HCT116 (cell line): ENCODE measurements at regions not wholly inside any gene's neighbourhood (a gene's known extent, or its start where the extent isn't known, plus 50 kb on each side); places are given as distances from the start of the nearest gene placed in this dataset.
"Not testable (repeated sequence)": the region's sequence is repeated elsewhere in the genome, so short reads cannot be mapped to it uniquely, and the experiment has no call there.

ENCODE experiments used
- ATAC-seq: fragments of 200-7000 bp; cut with Tn5 transposase; 2 replicates; pipeline ENCODE4 v1.9.1; 2020; ENCODE audit warnings: mild to moderate bottlenecking, moderate library complexity
- BruUV-seq: library from RNA; stranded (reverse); fragments of 400-500 nt; replicated peaks from 2 replicates; lab custom pipeline; 2021; lab: Mats Ljungman, UMichigan
- CTCF ChIA-PET: fragments of 300-600 bp; sonication (Branson Sonifier 250); formaldehyde crosslinking; loops from one replicate; lab custom pipeline; 2021; ENCODE audit warnings: antibody characterized with exemption; lab: Charles Lee
- POLR2A ChIA-PET: fragments of 300-600, 350-600 bp; sonication (Branson Sonifier 250); formaldehyde crosslinking; loops from one replicate; lab custom pipeline; 2021; ENCODE audit warnings: antibody characterized with exemption; lab: Charles Lee
- RAD21 ChIA-PET, 2 experiments: fragments of 300-600 bp; sonication (Branson Sonifier 250); formaldehyde crosslinking; loops; one replicate each; lab custom pipeline; 2023; ENCODE audit warnings: low total read pairs in 2 of 2; ENCODE audit not compliant: uncharacterized antibody in 2 of 2, unreplicated experiment in 2 of 2, low non-redundant PET in 1 of 2; lab: Charles Lee
- DNase-seq: peaks from one replicate; pipeline ENCODE4 v3.0.0-alpha.2; 2010; ENCODE audit warnings: low read depth, low spot score
- H2AFZ ChIP-seq: fragments of 200-600 bp; shearing (Covaris generic), sonication (generic); 2 replicates; pipeline ENCODE4 v1.6.1; 2017; ENCODE audit warnings: low read depth, mixed run types, mixed read lengths, antibody characterized with exemption, low read length; ENCODE audit not compliant: poor library complexity, severe bottlenecking
- H3K27ac ChIP-seq: 2 replicates; pipeline ENCODE4 v1.5.1; 2012; ENCODE audit warnings: low read depth, low read length
- H3K27me3 ChIP-seq: fragments of 200-600 bp; sonication (generic); 2 replicates; pipeline ENCODE4 v1.6.1; 2016; ENCODE audit warnings: mixed run types, low read length, mixed read lengths; ENCODE audit not compliant: insufficient read depth
- H3K36me3 ChIP-seq, 2 experiments: fragments of 200-500 bp in 1 of 2; fragments of 200-600 bp in 1 of 2; sonication (Bioruptor generic) in 1 of 2; sonication (generic) in 1 of 2; 2 replicates each; pipeline versions ENCODE4 v1.5.1 to v1.6.1; 2014 to 2016; ENCODE audit warnings: low read length in 2 of 2, inconsistent platforms in 1 of 2, mixed read lengths in 1 of 2, mixed run types in 1 of 2; ENCODE audit not compliant: insufficient read depth in 2 of 2, control insufficient read depth in 1 of 2
- H3K4me1 ChIP-seq, 2 experiments: fragments of 200-600 bp in 1 of 2; sonication (generic) in 1 of 2; 2 replicates each; pipeline versions ENCODE4 v1.5.1 to v1.6.1; 2012 to 2017; ENCODE audit warnings: low read length in 2 of 2, inconsistent platforms in 1 of 2, mild to moderate bottlenecking in 1 of 2, mixed read lengths in 1 of 2, mixed run types in 1 of 2, moderate library complexity in 1 of 2; ENCODE audit not compliant: insufficient read depth in 2 of 2, control insufficient read depth in 1 of 2
- H3K4me2 ChIP-seq: fragments of 200-600 bp; sonication (generic); 2 replicates; pipeline ENCODE4 v1.6.1; 2017; ENCODE audit warnings: mixed run types, low read length, mixed read lengths
- H3K4me3 ChIP-seq, 2 experiments: fragments of 200-600 bp in 1 of 2; sonication (generic) in 1 of 2; replicated peaks in 1 of 2; 2 replicates each; pipeline ENCODE4 v1.5.1; 2011 to 2016; ENCODE audit warnings: low read length in 2 of 2, control low read depth in 1 of 2, low read depth in 1 of 2, mild to moderate bottlenecking in 1 of 2, mixed read lengths in 1 of 2, mixed run types in 1 of 2
- H3K79me2 ChIP-seq: fragments of 200-600 bp; sonication (generic); 2 replicates; pipeline ENCODE4 v1.6.1; 2017; ENCODE audit warnings: mild to moderate bottlenecking, mixed run types, low read length, moderate library complexity, mixed read lengths; ENCODE audit not compliant: insufficient read depth
- H3K9ac ChIP-seq: fragments of 200-600 bp; sonication (generic); 2 replicates; pipeline ENCODE4 v1.6.1; 2016; ENCODE audit warnings: low read length, mixed read lengths
- H3K9me2 ChIP-seq: fragments of 200-600 bp; sonication (generic), shearing (Covaris generic); 2 replicates; pipeline ENCODE4 v1.6.1; 2017; ENCODE audit warnings: mixed run types, mild to moderate bottlenecking, moderate library complexity; ENCODE audit not compliant: insufficient read depth
- H3K9me3 ChIP-seq, 2 experiments: fragments of 200-500 bp in 1 of 2; fragments of 200-600 bp in 1 of 2; sonication (Bioruptor generic) in 1 of 2; sonication (generic) in 1 of 2; 2 replicates each; pipeline ENCODE4 v1.6.1; 2014 to 2017; ENCODE audit warnings: low read length in 2 of 2, mixed read lengths in 2 of 2, inconsistent platforms in 1 of 2, low read depth in 1 of 2, mild to moderate bottlenecking in 1 of 2, mixed run types in 1 of 2, moderate library complexity in 1 of 2; ENCODE audit not compliant: control insufficient read depth in 1 of 2, insufficient read depth in 1 of 2
- H4K20me1 ChIP-seq: fragments of 200-600 bp; sonication (generic), shearing (Covaris generic); 2 replicates; pipeline ENCODE4 v1.6.1; 2017; ENCODE audit warnings: mixed run types, mild to moderate bottlenecking, moderate library complexity; ENCODE audit not compliant: insufficient read depth
- ELF1 ChIP-seq: IDR thresholded peaks from 2 replicates; pipeline ENCODE4 v1.6.1; 2012; ENCODE audit warnings: low read depth, borderline replicate concordance
- EZH2phosphoT487 ChIP-seq: fragments of 200-600 bp; IDR thresholded peaks from 2 replicates; pipeline ENCODE4 v1.6.1; 2018; ENCODE audit warnings: antibody characterized with exemption, borderline replicate concordance
- JUND ChIP-seq: IDR thresholded peaks from 2 replicates; pipeline ENCODE4 v1.6.1; 2012
- POLR2A ChIP-seq: IDR thresholded peaks from 2 replicates; pipeline ENCODE4 v1.7.0; 2011; ENCODE audit warnings: borderline replicate concordance; ENCODE audit not compliant: insufficient read depth, insufficient read length; ENCODE audit errors: extremely low read depth
- RAD21 ChIP-seq: IDR thresholded peaks from 2 replicates; pipeline ENCODE4 v1.6.1; 2012; ENCODE audit warnings: low read depth, mild to moderate bottlenecking
- SP1 ChIP-seq: IDR thresholded peaks from 2 replicates; pipeline ENCODE4 v1.6.1; 2012; ENCODE audit warnings: low read depth
- TCF7L2 ChIP-seq: IDR thresholded peaks from 2 replicates; pipeline ENCODE4 v1.7.0; 2011; ENCODE audit warnings: borderline replicate concordance, inconsistent platforms; ENCODE audit not compliant: insufficient read depth, insufficient read length; ENCODE audit errors: extremely low read depth
- ZNF274 ChIP-seq: fragments of 200-500 bp; sonication (Bioruptor generic); IDR thresholded peaks from 2 replicates; pipeline ENCODE4 v1.6.1; 2014; ENCODE audit warnings: mild to moderate bottlenecking, low read depth, low read length, inconsistent platforms
- intact Hi-C: fragments of 100-400 bp; cut with micrococcal nuclease; formaldehyde crosslinking; loops from 2 replicates; pipeline ENCODE4 v1.10.0; 2022
- TF ChIP-seq, protein P1 (sequence below): IDR thresholded peaks from 2 replicates; pipeline ENCODE4 v1.6.1; 2012
- TF ChIP-seq, protein P2 (sequence below): IDR thresholded peaks from 2 replicates; pipeline ENCODE4 v1.6.1; 2012
- TF ChIP-seq, protein P3 (sequence below): IDR thresholded peaks from 2 replicates; pipeline ENCODE4 v1.6.1; 2012; ENCODE audit warnings: low read depth

DNA sequence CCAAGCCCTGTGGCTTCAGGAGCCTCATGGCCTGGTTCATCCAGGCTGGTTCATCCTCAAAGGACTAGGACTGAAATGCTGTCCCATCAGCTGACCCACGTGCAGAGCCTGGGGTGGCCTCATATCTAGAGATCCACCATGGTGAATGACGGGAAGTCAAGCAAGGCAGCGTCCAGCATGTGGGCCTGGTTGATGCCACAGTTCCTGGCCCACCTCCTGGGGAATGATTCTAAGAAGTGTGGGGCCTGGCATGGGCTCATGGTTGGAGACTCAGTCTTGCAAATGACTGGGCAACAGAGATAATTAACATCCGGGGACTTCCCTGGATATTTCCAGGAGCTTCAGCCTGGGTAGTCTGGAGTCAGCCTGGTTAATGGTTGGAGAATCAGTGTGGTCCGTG, 302.4 kb upstream of the SFSWAP start (continued):
- no peak for TF ChIP-seq EZH2phosphoT487

DNA sequence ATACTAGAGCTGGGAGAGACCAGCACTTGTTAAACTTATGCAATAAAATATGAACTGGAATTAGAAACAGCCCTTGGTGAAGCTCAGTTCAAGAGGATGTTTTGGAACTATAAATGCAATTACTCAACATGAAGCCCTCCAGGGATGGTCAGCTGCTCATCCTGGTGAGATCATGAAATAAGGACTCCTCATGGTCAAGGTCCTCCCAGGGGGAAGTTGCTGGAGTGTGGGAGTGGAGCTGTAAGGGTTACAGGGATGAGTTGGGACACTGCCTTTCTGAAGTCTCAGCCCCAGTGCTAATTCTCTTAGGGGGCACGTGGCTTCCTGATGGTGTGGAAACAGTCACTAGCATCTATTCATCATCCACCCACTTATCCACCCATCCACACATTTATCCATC, 301.7 kb upstream of the SFSWAP start:
- Histone ChIP-seq H3K4me1 (no peaks in the 10 kb centered on the region), H3K9me2 (no peaks in the 10 kb centered on the region), H4K20me1 (no peaks in the 10 kb centered on the region), H3K9me3 (no peaks in the 10 kb centered on the region), H3K4me2 (no peak overlapping the region), H3K9ac (no peak overlapping the region), H3K79me2 (no peaks in the 10 kb centered on the region), H3K27me3 (peaks cover 34% of the 10 kb centered on the region), H3K4me3 (no peak overlapping the region), H3K36me3 (no peaks in the 10 kb centered on the region), H2AFZ (no peak overlapping the region), H3K27ac (no peak overlapping the region)
- intact Hi-C loops: no loop called here
- BruUV-seq: no TSS peak
- CTCF ChIA-PET: no interaction called here
- no peak for ATAC-seq
- TF ChIP-seq ZNF274 (no peak), RAD21 (no peak), TCF7L2 (no peak), POLR2A (no peak), JUND (no peak), SP1 (no peak), ELF1 (no peak)
- TF ChIP-seq, protein P1, sequence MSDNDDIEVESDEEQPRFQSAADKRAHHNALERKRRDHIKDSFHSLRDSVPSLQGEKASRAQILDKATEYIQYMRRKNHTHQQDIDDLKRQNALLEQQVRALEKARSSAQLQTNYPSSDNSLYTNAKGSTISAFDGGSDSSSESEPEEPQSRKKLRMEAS: no peak
- TF ChIP-seq, protein P2, sequence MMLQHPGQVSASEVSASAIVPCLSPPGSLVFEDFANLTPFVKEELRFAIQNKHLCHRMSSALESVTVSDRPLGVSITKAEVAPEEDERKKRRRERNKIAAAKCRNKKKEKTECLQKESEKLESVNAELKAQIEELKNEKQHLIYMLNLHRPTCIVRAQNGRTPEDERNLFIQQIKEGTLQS: no peak
- TF ChIP-seq, protein P3, sequence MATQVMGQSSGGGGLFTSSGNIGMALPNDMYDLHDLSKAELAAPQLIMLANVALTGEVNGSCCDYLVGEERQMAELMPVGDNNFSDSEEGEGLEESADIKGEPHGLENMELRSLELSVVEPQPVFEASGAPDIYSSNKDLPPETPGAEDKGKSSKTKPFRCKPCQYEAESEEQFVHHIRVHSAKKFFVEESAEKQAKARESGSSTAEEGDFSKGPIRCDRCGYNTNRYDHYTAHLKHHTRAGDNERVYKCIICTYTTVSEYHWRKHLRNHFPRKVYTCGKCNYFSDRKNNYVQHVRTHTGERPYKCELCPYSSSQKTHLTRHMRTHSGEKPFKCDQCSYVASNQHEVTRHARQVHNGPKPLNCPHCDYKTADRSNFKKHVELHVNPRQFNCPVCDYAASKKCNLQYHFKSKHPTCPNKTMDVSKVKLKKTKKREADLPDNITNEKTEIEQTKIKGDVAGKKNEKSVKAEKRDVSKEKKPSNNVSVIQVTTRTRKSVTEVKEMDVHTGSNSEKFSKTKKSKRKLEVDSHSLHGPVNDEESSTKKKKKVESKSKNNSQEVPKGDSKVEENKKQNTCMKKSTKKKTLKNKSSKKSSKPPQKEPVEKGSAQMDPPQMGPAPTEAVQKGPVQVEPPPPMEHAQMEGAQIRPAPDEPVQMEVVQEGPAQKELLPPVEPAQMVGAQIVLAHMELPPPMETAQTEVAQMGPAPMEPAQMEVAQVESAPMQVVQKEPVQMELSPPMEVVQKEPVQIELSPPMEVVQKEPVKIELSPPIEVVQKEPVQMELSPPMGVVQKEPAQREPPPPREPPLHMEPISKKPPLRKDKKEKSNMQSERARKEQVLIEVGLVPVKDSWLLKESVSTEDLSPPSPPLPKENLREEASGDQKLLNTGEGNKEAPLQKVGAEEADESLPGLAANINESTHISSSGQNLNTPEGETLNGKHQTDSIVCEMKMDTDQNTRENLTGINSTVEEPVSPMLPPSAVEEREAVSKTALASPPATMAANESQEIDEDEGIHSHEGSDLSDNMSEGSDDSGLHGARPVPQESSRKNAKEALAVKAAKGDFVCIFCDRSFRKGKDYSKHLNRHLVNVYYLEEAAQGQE: no peak
- DNase-seq: no peak
- RAD21 ChIA-PET: no interaction called here
- POLR2A ChIA-PET: no interaction called here

DNA sequence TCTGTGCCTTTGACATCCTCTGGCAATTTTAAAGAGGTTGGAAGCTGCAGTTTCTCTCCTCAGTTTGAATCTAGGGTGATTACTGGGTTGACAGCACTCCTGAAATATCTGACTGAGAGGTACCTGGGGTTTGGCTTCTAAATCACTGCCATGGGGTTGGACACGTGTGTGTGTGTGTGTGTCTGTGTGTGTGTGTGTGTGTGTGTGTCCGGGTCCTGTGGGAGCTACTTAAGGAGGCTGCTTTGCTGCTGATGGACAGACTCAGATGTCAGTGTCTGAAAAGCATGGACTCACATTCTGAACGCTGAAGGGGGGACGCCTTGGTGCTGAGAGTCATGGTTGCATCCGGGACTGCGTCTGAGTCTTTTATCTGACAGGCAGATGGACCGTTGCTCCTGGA, 299.1 kb upstream of the SFSWAP start:
- H3K4me3 ChIP-seq, H3K4me1 ChIP-seq, ATAC-seq, H3K27ac ChIP-seq, H2AFZ ChIP-seq, H3K36me3 ChIP-seq, intact Hi-C loops, BruUV-seq, H3K79me2 ChIP-seq, H3K9me3 ChIP-seq, H3K9ac ChIP-seq, CTCF ChIA-PET, H3K4me2 ChIP-seq, RAD21 ChIA-PET, H4K20me1 ChIP-seq, DNase-seq, H3K9me2 ChIP-seq, POLR2A ChIA-PET: not testable (repeated sequence)
- H3K27me3 ChIP-seq: peaks cover 23% of the 10 kb centered on the region
